Smooth muscle cell (in vitro differentiated cells): ENCODE measurements at regions not wholly inside any gene's neighbourhood (a gene's known extent, or its start where the extent isn't known, plus 50 kb on each side); places are given as distances from the start of the nearest gene placed in this dataset.

ENCODE experiments used
- DNase-seq: peaks from one replicate; lab custom pipeline; 2025; ENCODE audit not compliant: unreplicated experiment; lab: John Stamatoyannopoulos, UW
- H2AFZ ChIP-seq: fragments of 200-600 bp; sonication (generic); 2 replicates; pipeline ENCODE4 v1.6.0; 2016; ENCODE audit warnings: antibody characterized with exemption, low read depth, mild to moderate bottlenecking
- H3F3A ChIP-seq: fragments of 200-600 bp; sonication (generic); 2 replicates; pipeline ENCODE4 v1.6.0; 2017; ENCODE audit warnings: antibody characterized with exemption, low read depth
- H3K27ac ChIP-seq: fragments of 200-600 bp; sonication (generic); 2 replicates; pipeline ENCODE4 v1.5.1; 2016; ENCODE audit warnings: low read depth, mild to moderate bottlenecking
- H3K27me3 ChIP-seq: fragments of 200-600 bp; sonication (generic); 2 replicates; pipeline ENCODE4 v1.6.1; 2016; ENCODE audit warnings: low read depth, mild to moderate bottlenecking
- H3K36me3 ChIP-seq: fragments of 200-600 bp; sonication (generic); 2 replicates; pipeline ENCODE4 v1.5.1; 2016; ENCODE audit warnings: low read depth
- H3K4me1 ChIP-seq: fragments of 200-600 bp; sonication (generic); 2 replicates; pipeline ENCODE4 v1.5.1; 2016; ENCODE audit warnings: low read depth
- H3K4me2 ChIP-seq: fragments of 200-600 bp; sonication (generic); 2 replicates; pipeline ENCODE4 v1.6.0; 2016; ENCODE audit warnings: mild to moderate bottlenecking
- H3K4me3 ChIP-seq: fragments of 200-600 bp; sonication (generic); 2 replicates; pipeline ENCODE4 v1.5.1; 2016; ENCODE audit warnings: mild to moderate bottlenecking
- H3K79me2 ChIP-seq: fragments of 200-600 bp; sonication (generic); 2 replicates; pipeline ENCODE4 v1.6.0; 2016; ENCODE audit warnings: low read depth, mild to moderate bottlenecking
- H3K9ac ChIP-seq: fragments of 200-600 bp; sonication (generic); 2 replicates; pipeline ENCODE4 v1.6.0; 2016; ENCODE audit warnings: low read depth
- H3K9me3 ChIP-seq: fragments of 200-600 bp; sonication (generic); replicated peaks from 2 replicates; pipeline ENCODE4 v1.5.1; 2016; ENCODE audit warnings: low read depth
- H4K20me1 ChIP-seq: fragments of 200-600 bp; sonication (generic); 2 replicates; pipeline ENCODE4 v1.6.0; 2016; ENCODE audit warnings: low read depth
- whole genome bisulfite sequencing: methylation state at CpG from one replicate; pipeline ENCODE4 v1.1.7; 2016; ENCODE audit warnings: low lambda C conversion rate; 5-methylcytosine and 5-hydroxymethylcytosine counted together
- TF ChIP-seq, protein P1 (sequence below): fragments of 200-600 bp; sonication (generic); IDR thresholded peaks from 2 replicates; pipeline ENCODE4 v1.5.1; 2017; ENCODE audit warnings: borderline replicate concordance, mild to moderate bottlenecking, antibody characterized with exemption; ENCODE audit not compliant: insufficient read depth, poor library complexity, severe bottlenecking

DNA sequence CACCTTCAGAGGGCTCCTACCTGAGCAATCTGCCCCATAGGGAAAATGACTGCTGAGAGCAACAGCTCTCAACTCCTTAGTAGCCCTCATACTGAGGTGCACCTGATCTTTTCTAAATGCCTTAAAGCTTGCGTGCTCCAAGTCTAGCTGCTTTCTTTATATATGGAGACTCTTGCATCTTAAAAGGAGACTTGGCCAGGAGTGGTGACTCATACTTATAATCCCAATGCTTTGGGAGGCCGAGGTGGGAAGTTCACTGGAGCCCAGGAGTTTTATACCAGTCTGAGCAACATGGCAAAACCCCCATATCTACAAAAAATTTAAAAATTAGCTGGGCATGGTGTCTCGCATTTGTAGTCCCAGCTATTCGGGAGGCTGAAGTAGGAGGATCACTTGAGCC is 78.1 kb upstream of the TRIM2 start:
- no peak overlapping the region for H3K4me3 ChIP-seq
- H3K27ac ChIP-seq: no peak overlapping the region
- H3F3A ChIP-seq: no peaks in the 10 kb centered on the region
- no peaks in the 10 kb centered on the region for H3K79me2 ChIP-seq
- no peaks in the 10 kb centered on the region for H3K9me3 ChIP-seq
- peak overlapping the region; percentile 13 for H3K4me2 ChIP-seq
- H3K27me3 ChIP-seq: no peaks in the 10 kb centered on the region
- 66% methylated on average over 4 of the region's 4 CpGs for WGBS
- no peaks in the 10 kb centered on the region for H3K4me1 ChIP-seq
- DNase-seq: no peak
- no peaks in the 10 kb centered on the region for H3K36me3 ChIP-seq
- no peak overlapping the region for H2AFZ ChIP-seq
- TF ChIP-seq, protein P1, sequence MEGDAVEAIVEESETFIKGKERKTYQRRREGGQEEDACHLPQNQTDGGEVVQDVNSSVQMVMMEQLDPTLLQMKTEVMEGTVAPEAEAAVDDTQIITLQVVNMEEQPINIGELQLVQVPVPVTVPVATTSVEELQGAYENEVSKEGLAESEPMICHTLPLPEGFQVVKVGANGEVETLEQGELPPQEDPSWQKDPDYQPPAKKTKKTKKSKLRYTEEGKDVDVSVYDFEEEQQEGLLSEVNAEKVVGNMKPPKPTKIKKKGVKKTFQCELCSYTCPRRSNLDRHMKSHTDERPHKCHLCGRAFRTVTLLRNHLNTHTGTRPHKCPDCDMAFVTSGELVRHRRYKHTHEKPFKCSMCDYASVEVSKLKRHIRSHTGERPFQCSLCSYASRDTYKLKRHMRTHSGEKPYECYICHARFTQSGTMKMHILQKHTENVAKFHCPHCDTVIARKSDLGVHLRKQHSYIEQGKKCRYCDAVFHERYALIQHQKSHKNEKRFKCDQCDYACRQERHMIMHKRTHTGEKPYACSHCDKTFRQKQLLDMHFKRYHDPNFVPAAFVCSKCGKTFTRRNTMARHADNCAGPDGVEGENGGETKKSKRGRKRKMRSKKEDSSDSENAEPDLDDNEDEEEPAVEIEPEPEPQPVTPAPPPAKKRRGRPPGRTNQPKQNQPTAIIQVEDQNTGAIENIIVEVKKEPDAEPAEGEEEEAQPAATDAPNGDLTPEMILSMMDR: no peak
- no peaks in the 10 kb centered on the region for H4K20me1 ChIP-seq
- H3K9ac ChIP-seq: no peak overlapping the region

DNA sequence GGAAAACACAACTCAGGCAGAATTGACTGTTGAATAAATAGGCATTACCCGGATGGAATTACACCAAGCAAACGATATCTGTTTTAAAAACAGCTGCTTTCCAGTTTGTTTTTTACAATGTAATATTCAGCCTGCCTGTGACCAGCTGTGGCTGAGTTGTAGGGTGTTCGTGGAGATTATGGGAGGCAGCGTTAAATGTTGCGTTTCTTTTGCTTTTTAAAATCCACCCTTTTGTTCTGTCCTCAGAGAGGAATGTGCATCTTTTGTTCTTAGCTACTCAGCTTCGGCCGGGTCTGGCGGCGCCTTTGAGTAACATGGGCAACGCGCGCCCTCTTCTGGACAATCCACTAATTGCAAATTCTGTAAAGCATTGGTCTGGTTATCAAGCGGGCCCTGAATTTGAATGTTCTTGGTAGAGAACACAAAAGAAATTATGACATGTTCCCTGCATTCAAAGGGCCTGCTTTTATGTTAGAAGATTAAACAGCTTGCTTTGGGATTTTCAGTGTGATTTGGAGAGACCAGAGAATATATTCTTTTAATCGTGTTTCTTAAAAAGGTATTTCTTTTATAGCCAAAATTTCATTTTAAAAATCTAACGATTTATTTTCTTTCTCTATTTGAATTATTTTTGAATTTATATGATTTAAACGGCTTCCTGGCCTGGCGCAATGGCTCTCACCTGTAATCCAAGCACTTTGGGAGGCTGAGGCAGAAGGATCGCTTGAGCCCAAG is 76.3 kb upstream of the TRIM2 start:
- no peak overlapping the region for H3K9ac ChIP-seq
- H3K9me3 ChIP-seq: no peaks in the 10 kb centered on the region
- 19% methylated on average over 18 of the region's 18 CpGs for WGBS
- H3K27me3 ChIP-seq: no peaks in the 10 kb centered on the region
- H4K20me1 ChIP-seq: no peaks in the 10 kb centered on the region
- H3K4me3 ChIP-seq: peak overlapping the region; percentile 37
- DNase-seq: peak; percentile 51
- no peaks in the 10 kb centered on the region for H3K36me3 ChIP-seq
- H3K79me2 ChIP-seq: no peaks in the 10 kb centered on the region
- H3F3A ChIP-seq: no peaks in the 10 kb centered on the region
- TF ChIP-seq, protein P1: peak; percentile 87
- peak overlapping the region; percentile 86 for H2AFZ ChIP-seq
- H3K27ac ChIP-seq: no peak overlapping the region
- H3K4me1 ChIP-seq: no peaks in the 10 kb centered on the region
- peak overlapping the region; percentile 75 for H3K4me2 ChIP-seq

DNA sequence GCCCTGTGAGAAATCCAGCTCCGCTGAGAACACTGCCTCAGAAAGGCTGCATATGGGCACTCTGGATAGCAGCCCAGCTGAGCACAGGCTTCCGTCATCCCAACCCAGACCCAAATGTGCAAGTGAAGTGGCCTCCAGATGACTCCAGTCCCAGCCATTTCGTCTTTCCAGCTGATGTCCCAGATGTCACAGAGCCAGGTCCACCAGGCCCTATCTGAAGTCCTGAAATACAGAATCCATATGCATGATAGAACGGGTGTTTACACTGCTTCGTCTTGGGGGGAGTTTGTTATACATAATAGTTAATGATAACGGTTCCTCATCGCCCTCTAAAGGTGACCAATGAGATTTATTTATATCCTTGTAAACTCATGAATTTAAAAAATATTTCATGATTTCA is 72.6 kb upstream of the TRIM2 start:
- no peak overlapping the region for H3K4me2 ChIP-seq
- H3F3A ChIP-seq: peaks cover 5% of the 10 kb centered on the region
- no peaks in the 10 kb centered on the region for H3K27me3 ChIP-seq
- 84% methylated on average over 7 of the region's 7 CpGs for WGBS
- no peak overlapping the region for H2AFZ ChIP-seq
- no peak overlapping the region for H3K9ac ChIP-seq
- no peaks in the 10 kb centered on the region for H3K9me3 ChIP-seq
- H3K27ac ChIP-seq: no peak overlapping the region
- no peaks in the 10 kb centered on the region for H3K79me2 ChIP-seq
- no peaks in the 10 kb centered on the region for H3K4me1 ChIP-seq
- H4K20me1 ChIP-seq: no peaks in the 10 kb centered on the region
- no peak overlapping the region for H3K4me3 ChIP-seq
- DNase-seq: no peak
- TF ChIP-seq, protein P1: no peak
- H3K36me3 ChIP-seq: no peaks in the 10 kb centered on the region

DNA sequence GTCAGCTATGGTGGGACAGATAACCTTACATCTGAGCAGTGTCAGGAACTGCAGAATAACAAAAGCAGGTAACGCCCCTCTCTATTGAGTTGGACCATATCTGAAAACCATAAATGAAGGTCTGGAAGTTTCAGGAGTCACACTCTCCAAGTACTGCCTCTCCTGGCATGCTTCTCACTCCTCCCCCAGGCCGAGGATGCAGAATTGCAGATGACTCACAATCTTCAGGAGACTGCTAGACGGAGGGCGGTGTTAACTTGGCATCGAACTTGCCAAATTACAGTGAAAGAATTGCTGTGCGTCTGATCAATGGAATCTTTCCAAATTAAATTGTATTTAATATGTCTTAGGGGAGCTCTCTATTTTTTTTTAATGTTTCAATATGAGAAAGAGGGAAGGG is 67.1 kb upstream of the TRIM2 start:
- no peak overlapping the region for H3K27ac ChIP-seq

More for the DNA sequence above, 67.1 kb upstream of the TRIM2 start:
- WGBS: 13% methylated on average over 6 of the region's 6 CpGs
- Histone ChIP-seq H3F3A (peaks cover 12% of the 10 kb centered on the region), H3K9ac (no peak overlapping the region), H3K27me3 (no peaks in the 10 kb centered on the region), H3K36me3 (no peaks in the 10 kb centered on the region), H3K4me1 (peaks cover 3% of the 10 kb centered on the region), H3K4me2 (peak overlapping the region; percentile 46), H3K4me3 (no peak overlapping the region), H3K9me3 (no peaks in the 10 kb centered on the region), H4K20me1 (no peaks in the 10 kb centered on the region), H2AFZ (no peak overlapping the region), H3K79me2 (no peaks in the 10 kb centered on the region)
- TF ChIP-seq, protein P1: no peak
- DNase-seq: peak; percentile 2
